ENCODE measurements at regions not wholly inside any gene's neighbourhood (a gene's known extent, or its start where the extent isn't known, plus 50 kb on each side); places are given as distances from the start of the nearest gene placed in this dataset.

DNA sequence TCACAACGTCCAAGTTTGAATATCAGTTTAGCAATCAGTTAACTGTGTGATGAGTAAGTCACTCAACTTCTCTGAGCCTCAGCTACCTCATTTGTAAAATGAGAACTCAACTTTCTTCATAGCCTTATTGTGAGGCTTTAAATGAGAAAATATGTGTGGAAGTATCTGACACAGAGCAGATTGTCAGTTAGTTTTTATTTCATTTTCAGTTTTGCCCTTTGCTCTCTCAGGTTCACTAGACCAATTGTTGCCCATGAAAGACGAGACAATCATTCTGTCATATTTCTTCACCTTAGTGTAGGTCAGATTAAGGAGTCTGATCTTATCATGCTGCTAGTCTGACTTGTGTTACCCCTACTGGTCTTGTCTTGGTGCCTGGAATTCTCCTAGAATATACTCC, 232.8 kb upstream of the PTBP2 start:
- DNase-seq, result no peak
- TF ChIP-seq, protein P1, sequence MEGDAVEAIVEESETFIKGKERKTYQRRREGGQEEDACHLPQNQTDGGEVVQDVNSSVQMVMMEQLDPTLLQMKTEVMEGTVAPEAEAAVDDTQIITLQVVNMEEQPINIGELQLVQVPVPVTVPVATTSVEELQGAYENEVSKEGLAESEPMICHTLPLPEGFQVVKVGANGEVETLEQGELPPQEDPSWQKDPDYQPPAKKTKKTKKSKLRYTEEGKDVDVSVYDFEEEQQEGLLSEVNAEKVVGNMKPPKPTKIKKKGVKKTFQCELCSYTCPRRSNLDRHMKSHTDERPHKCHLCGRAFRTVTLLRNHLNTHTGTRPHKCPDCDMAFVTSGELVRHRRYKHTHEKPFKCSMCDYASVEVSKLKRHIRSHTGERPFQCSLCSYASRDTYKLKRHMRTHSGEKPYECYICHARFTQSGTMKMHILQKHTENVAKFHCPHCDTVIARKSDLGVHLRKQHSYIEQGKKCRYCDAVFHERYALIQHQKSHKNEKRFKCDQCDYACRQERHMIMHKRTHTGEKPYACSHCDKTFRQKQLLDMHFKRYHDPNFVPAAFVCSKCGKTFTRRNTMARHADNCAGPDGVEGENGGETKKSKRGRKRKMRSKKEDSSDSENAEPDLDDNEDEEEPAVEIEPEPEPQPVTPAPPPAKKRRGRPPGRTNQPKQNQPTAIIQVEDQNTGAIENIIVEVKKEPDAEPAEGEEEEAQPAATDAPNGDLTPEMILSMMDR (IDR thresholded peaks at IDR 0.05; ENCODE audit: low read depth, low read length), result no peak
- H3K4me3 ChIP-seq (ENCODE audit: low read depth, low read length), result no peak overlapping the region

DNA sequence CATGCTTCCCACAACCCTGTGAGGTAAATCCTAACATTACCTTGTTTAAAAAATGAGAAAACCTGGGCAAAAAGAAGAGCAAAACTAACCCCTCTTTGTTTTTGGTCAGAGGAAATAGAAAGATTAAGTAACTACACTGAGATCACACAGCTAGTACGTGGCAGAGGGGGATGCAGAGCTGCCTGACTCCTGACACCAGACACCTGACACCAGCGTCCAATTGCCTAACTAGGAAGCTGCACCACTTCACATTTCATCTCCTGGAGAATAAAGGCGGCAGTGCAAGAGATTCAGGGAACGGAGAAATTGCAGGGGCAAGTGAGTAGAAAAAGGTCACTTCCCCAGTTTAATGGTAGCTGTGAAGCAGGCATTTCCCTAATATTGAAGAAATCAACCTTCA, 229.3 kb upstream of the PTBP2 start:
- no peak for DNase-seq
- Histone ChIP-seq H3K27me3 (no peaks in the 10 kb centered on the region), H3K9me3 (no peaks in the 10 kb centered on the region), H3K4me3 (ENCODE audit: low read depth, low read length) (no peak overlapping the region), H3K4me1 (no peaks in the 10 kb centered on the region), H3K36me3 (no peaks in the 10 kb centered on the region)
- TF ChIP-seq, protein P1 (IDR thresholded peaks at IDR 0.05; ENCODE audit: low read depth, low read length), result no peak

More for the DNA sequence above, 232.8 kb upstream of the PTBP2 start:
- no peaks in the 10 kb centered on the region for H3K9me3 ChIP-seq
- H3K36me3 ChIP-seq, result no peaks in the 10 kb centered on the region
- H3K4me1 ChIP-seq, result no peaks in the 10 kb centered on the region
- H3K27me3 ChIP-seq, result no peaks in the 10 kb centered on the region

DNA sequence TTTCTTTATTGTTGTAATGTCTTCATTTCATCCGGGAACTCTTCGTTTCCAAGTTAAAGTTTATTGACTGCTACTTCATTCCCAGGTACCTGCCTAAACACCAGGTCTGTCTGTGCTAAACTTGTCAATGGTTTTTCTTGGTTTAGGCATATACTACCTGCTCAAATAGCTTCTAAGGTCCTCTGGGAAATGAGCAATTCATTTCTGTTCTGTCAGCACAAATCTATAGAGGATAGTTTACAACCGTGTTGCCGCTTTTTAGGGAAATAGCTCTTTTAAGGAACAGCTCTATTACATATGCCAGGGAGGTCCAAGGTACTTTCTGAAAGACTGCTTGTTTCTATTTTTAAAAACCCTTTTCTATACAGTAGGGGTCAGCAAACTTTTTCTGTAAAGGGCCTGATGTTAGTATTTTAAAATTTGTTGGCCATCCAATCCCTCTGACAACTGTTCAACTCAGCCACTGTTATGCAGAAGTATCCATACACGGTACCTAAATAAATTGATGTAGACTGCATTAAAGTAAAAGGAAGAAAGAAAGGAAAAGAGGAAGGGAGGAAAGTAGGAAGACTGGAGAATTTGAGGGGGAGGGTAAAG, 222.7 kb upstream of the PTBP2 start:
- Histone ChIP-seq H3K36me3 (no peaks in the 10 kb centered on the region), H3K9me3 (no peaks in the 10 kb centered on the region), H3K4me1 (no peaks in the 10 kb centered on the region), H3K4me3 (ENCODE audit: low read depth, low read length) (no peak overlapping the region), H3K27me3 (no peaks in the 10 kb centered on the region)
- TF ChIP-seq, protein P1 (IDR thresholded peaks at IDR 0.05; ENCODE audit: low read depth, low read length), result no peak
- DNase-seq, result no peak

DNA sequence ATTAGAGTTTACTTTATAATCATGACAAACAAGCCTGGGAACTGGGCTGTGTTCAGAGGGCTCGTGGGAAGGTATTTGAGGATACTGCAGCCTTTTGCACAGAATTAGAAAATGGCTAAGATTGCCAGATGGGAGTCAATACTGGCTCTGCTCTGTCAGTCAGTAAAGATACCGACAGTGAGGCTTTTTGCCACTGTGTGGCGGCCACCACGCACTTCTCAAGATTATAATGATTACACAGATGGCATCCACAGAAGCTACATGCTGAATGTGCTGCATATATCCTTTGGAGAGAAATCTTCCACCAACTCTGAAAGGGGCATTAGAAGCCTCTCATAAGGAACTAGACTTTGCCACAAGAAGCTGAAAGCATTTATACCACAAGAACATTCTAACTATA, 213.4 kb upstream of the PTBP2 start:
- no peak overlapping the region for H3K4me3 ChIP-seq (ENCODE audit: low read depth, low read length)
- H3K9me3 ChIP-seq, result no peaks in the 10 kb centered on the region
- H3K36me3 ChIP-seq, result no peaks in the 10 kb centered on the region
- TF ChIP-seq, protein P1 (IDR thresholded peaks at IDR 0.05; ENCODE audit: low read depth, low read length), result no peak
- H3K27me3 ChIP-seq, result no peaks in the 10 kb centered on the region
- DNase-seq, result no peak
- H3K4me1 ChIP-seq, result no peaks in the 10 kb centered on the region

DNA sequence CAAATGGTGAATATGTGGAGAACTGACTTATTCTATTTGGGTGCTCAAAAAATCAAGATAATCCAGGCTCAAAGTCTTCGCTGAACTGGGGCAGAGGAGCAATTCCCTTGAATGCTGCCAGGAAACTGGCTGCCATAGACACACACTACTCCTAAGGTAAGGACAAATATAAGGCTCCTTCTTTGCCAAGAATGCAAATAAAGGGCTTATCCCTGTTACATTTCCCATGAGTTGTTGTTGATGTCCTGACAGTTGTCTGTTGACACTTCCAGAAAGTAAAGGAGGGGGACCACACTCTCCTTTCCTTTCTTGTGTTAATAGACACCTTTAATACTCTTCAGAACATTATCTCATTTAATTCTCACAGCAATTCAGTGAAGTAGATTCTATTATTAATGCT, 212.2 kb upstream of the PTBP2 start:
- no peak for DNase-seq
- no peaks in the 10 kb centered on the region for H3K27me3 ChIP-seq
- no peak overlapping the region for H3K4me3 ChIP-seq (ENCODE audit: low read depth, low read length)
- no peaks in the 10 kb centered on the region for H3K36me3 ChIP-seq
- no peaks in the 10 kb centered on the region for H3K9me3 ChIP-seq
- H3K4me1 ChIP-seq, result no peaks in the 10 kb centered on the region
- TF ChIP-seq, protein P1 (IDR thresholded peaks at IDR 0.05; ENCODE audit: low read depth, low read length), result no peak

DNA sequence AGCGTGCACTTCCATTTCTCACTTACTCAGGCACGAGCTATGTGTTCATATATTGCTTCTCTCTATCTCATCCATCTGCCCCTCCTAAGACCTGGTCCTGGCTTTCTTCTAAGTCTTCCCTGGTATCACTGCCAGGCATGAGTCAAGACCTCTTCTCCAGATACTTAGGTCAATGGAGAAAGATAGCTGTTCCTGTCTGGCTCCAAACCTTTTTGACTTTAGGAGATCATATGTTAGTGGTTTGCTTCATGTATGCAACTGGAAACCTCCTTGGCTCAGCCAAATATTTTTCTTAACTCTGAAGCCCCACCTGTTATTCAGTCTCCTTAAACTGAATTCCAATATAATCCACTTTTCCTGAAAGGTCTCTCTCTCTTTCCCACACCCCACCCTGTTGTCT, 211.6 kb upstream of the PTBP2 start:
- H3K27me3 ChIP-seq, result no peaks in the 10 kb centered on the region
- DNase-seq, result no peak
- H3K4me1 ChIP-seq, result no peaks in the 10 kb centered on the region
- H3K4me3 ChIP-seq (ENCODE audit: low read depth, low read length), result no peak overlapping the region
- no peaks in the 10 kb centered on the region for H3K9me3 ChIP-seq
- no peaks in the 10 kb centered on the region for H3K36me3 ChIP-seq
- TF ChIP-seq, protein P1 (IDR thresholded peaks at IDR 0.05; ENCODE audit: low read depth, low read length), result no peak
